IMR-90 (cell line): ENCODE measurements at regions not wholly inside any gene's neighbourhood (a gene's known extent, or its start where the extent isn't known, plus 50 kb on each side); places are given as distances from the start of the nearest gene placed in this dataset.

Experiments
- ATAC-seq: fragments of 200-7000 bp; cut with Tn5 transposase; 2 replicates; pipeline ENCODE4 v1.9.1; 2020; ENCODE audit warnings: low read depth, mild to moderate bottlenecking, moderate library complexity
- BruUV-seq: library from RNA; stranded (reverse); fragments of 400-500 nt; replicated peaks from 2 replicates; lab custom pipeline; 2021; lab: Mats Ljungman, UMichigan
- CTCF ChIA-PET: fragments of 300-600 bp; formaldehyde crosslinking; extraction: SDS; loops from one replicate; lab custom pipeline; 2021; ENCODE audit warnings: antibody characterized with exemption; lab: Yijun Ruan, JAX
- POLR2A ChIA-PET: fragments of 300-600 bp; sonication (Branson Sonifier 250); formaldehyde crosslinking; loops from one replicate; lab custom pipeline; 2022; ENCODE audit warnings: antibody characterized with exemption; ENCODE audit not compliant: unreplicated experiment; lab: Charles Lee
- DNase-seq: peaks from one replicate; pipeline ENCODE4 v3.0.0; 2013
- H2AFZ ChIP-seq: replicated peaks from 2 replicates; pipeline ENCODE3; 2013; ENCODE audit warnings: low read length, mild to moderate bottlenecking; ENCODE audit not compliant: poor library complexity
- H2AK5ac ChIP-seq: 2 replicates; pipeline ENCODE4 v1.6.1; 2013; ENCODE audit warnings: low read depth, low read length, inconsistent platforms
- H2AK9ac ChIP-seq: replicated peaks from 2 replicates; pipeline ENCODE3; 2013; ENCODE audit warnings: mild to moderate bottlenecking, low read depth, low read length, moderate library complexity; ENCODE audit not compliant: poor library complexity
- H2BK120ac ChIP-seq: 2 replicates; pipeline ENCODE4 v1.6.1; 2013; ENCODE audit warnings: low read depth, low read length, inconsistent platforms
- H2BK15ac ChIP-seq: 3 replicates; pipeline ENCODE4 v1.6.1; 2013; ENCODE audit warnings: low read depth, low read length, inconsistent platforms
- H2BK20ac ChIP-seq: 2 replicates; pipeline ENCODE4 v1.6.1; 2013; ENCODE audit warnings: low read depth, mild to moderate bottlenecking, inconsistent platforms, low read length, moderate library complexity
- H2BK5ac ChIP-seq: 2 replicates; pipeline ENCODE4 v1.6.1; 2013; ENCODE audit warnings: mild to moderate bottlenecking, low read depth, low read length, inconsistent platforms; ENCODE audit not compliant: poor library complexity, severe bottlenecking
- H3K14ac ChIP-seq: replicated peaks from 2 replicates; pipeline ENCODE4 v1.6.1; 2013; ENCODE audit warnings: low read depth, low read length, inconsistent platforms
- H3K18ac ChIP-seq: 2 replicates; pipeline ENCODE4 v1.6.1; 2013; ENCODE audit warnings: low read depth, low read length, control low read depth
- H3K23ac ChIP-seq: 2 replicates; pipeline ENCODE4 v1.6.1; 2013; ENCODE audit warnings: low read depth, low read length, inconsistent platforms
- H3K27ac ChIP-seq: 2 replicates; pipeline ENCODE4 v1.5.1; 2013; ENCODE audit warnings: mild to moderate bottlenecking, control low read depth, low read length; ENCODE audit not compliant: insufficient read depth
- H3K27me3 ChIP-seq: 2 replicates; pipeline ENCODE4 v1.6.1; 2013; ENCODE audit warnings: low read length; ENCODE audit not compliant: control insufficient read depth, insufficient read depth
- H3K36me3 ChIP-seq: 2 replicates; pipeline ENCODE4 v1.6.1; 2013; ENCODE audit warnings: low read length, mixed read lengths; ENCODE audit not compliant: control insufficient read depth, insufficient read depth
- H3K4ac ChIP-seq: 2 replicates; pipeline ENCODE4 v1.6.1; 2013; ENCODE audit warnings: low read depth, low read length, inconsistent platforms
- H3K4me1 ChIP-seq: 2 replicates; pipeline ENCODE4 v1.6.1; 2013; ENCODE audit warnings: low read length, mixed read lengths; ENCODE audit not compliant: control insufficient read depth, insufficient read depth
- H3K4me2 ChIP-seq: 2 replicates; pipeline ENCODE4 v1.6.1; 2013; ENCODE audit warnings: low read depth, mild to moderate bottlenecking, control low read depth, low read length, moderate library complexity
- H3K4me3 ChIP-seq: 2 replicates; pipeline ENCODE4 v1.5.1; 2013; ENCODE audit warnings: low read depth, mild to moderate bottlenecking, control low read depth, low read length, moderate library complexity; ENCODE audit not compliant: insufficient read depth
- H3K56ac ChIP-seq: 2 replicates; pipeline ENCODE4 v1.6.1; 2013; ENCODE audit warnings: low read length, inconsistent platforms; ENCODE audit not compliant: insufficient read depth; ENCODE audit errors: extremely low read depth
- H3K79me1 ChIP-seq, 2 experiments: 2 replicates each; pipeline ENCODE4 v1.6.1; 2013; ENCODE audit warnings: low read length in 2 of 2, inconsistent platforms in 1 of 2, low read depth in 1 of 2
- H3K9ac ChIP-seq: 2 replicates; pipeline ENCODE4 v1.6.1; 2013; ENCODE audit warnings: low read depth, low read length, control low read depth
- H3K9me1 ChIP-seq: 2 replicates; pipeline ENCODE4 v1.6.1; 2013; ENCODE audit warnings: low read length, inconsistent platforms; ENCODE audit not compliant: insufficient read depth
- H3K9me3 ChIP-seq: 2 replicates; pipeline ENCODE4 v1.6.1; 2013; ENCODE audit warnings: low read length; ENCODE audit not compliant: control insufficient read depth, insufficient read depth
- H4K20me1 ChIP-seq: 2 replicates; pipeline ENCODE4 v1.6.1; 2013; ENCODE audit warnings: low read length, inconsistent platforms; ENCODE audit not compliant: insufficient read depth
- H4K5ac ChIP-seq: 2 replicates; pipeline ENCODE4 v1.6.1; 2013; ENCODE audit warnings: mild to moderate bottlenecking, low read depth, low read length, control low read depth
- H4K8ac ChIP-seq, 2 experiments: 2 replicates each; pipeline ENCODE4 v1.6.1; 2013; ENCODE audit warnings: low read depth in 2 of 2, low read length in 2 of 2, control low read depth in 1 of 2, inconsistent platforms in 1 of 2
- H4K91ac ChIP-seq: 2 replicates; pipeline ENCODE4 v1.6.1; 2013; ENCODE audit warnings: low read depth, low read length, inconsistent platforms; ENCODE audit not compliant: insufficient read depth
- MAZ ChIP-seq: IDR thresholded peaks from 2 replicates; pipeline ENCODE4 v1.6.1; 2012; ENCODE audit warnings: low read depth, mild to moderate bottlenecking, low read length, improper control_type of control experiment, moderate library complexity, borderline replicate concordance
- MXI1 ChIP-seq: IDR thresholded peaks from 2 replicates; pipeline ENCODE4 v1.6.1; 2012; ENCODE audit warnings: low read depth, mild to moderate bottlenecking, low read length, moderate library complexity, borderline replicate concordance
- POLR2A ChIP-seq: IDR thresholded peaks from 2 replicates; pipeline ENCODE4 v1.6.1; 2012; ENCODE audit warnings: mild to moderate bottlenecking, low read depth, low read length
- RCOR1 ChIP-seq: IDR thresholded peaks from 2 replicates; pipeline ENCODE4 v1.6.1; 2012; ENCODE audit warnings: mild to moderate bottlenecking, low read length, improper control_type of control experiment; ENCODE audit not compliant: insufficient replicate concordance
- SMC3 ChIP-seq: fragments of 150-350 bp; IDR thresholded peaks from 2 replicates; pipeline ENCODE4 v1.6.1; 2016; ENCODE audit warnings: low read depth, mild to moderate bottlenecking, antibody characterized with exemption, low read length, moderate library complexity
- whole genome bisulfite sequencing, 2 experiments: methylation state at CpG; one replicate each; pipeline versions ENCODE4 v1.1.5 to v1.1.7; 2013; ENCODE audit warnings: missing lambda C conversion rate in 2 of 2; ENCODE audit not compliant: insufficient read length in 1 of 2; ENCODE audit errors: extremely low coverage in 2 of 2; 5-methylcytosine and 5-hydroxymethylcytosine counted together
- dilution Hi-C: fragments of 300-500 bp; cut with HindIII; formaldehyde crosslinking; loops from one replicate; pipeline ENCODE4 v1.14.3; 2018; ENCODE audit warnings: low sequenced_read_pairs; ENCODE audit not compliant: unreplicated experiment
- in situ Hi-C: fragments of 300-500 bp; cut with MboI; formaldehyde crosslinking; loops from 3 replicates; pipeline ENCODE4 v1.14.3; 2019; ENCODE audit warnings: low sequenced_read_pairs, inconsistent platforms, mixed read lengths
- intact Hi-C: fragments of 100-400 bp; cut with micrococcal nuclease; formaldehyde crosslinking; loops from 2 replicates; pipeline ENCODE4 v1.10.0; 2022

DNA sequence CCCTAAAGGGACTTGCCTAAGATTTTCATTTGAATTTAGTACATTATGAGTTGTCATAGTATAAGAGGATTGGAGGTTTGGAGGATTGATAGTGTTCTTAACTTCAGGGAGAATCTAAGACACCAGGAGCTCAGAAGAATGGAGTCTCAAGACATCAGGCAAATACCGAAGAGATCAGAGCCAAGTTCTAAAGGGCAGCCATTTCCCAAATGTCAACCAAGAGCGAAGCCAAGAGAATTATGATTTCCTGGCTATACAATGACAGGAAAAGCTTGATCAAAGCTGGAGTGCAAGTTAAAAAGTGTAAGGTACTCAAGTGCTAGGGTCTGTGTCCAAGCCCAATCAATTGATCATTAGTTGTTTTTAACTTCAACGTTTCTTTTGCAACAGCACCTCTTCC, 283.0 kb upstream of the FN1 start:
- Histone ChIP-seq H3K36me3 (no peaks in the 10 kb centered on the region), H3K9me3 (no peaks in the 10 kb centered on the region), H2AK5ac (no peak overlapping the region), H3K4me2 (no peak overlapping the region), H2AFZ (no peak overlapping the region), H4K5ac (peak overlapping the region; percentile 29; the same call in 1 of the 2 replicates), H3K23ac (no peak overlapping the region), H2AK9ac (no peak overlapping the region), H4K20me1 (no peaks in the 10 kb centered on the region), H4K8ac (no peak overlapping the region), H3K4me1 (peaks cover 15% of the 10 kb centered on the region), H3K4ac (no peak overlapping the region), H3K79me1 (no peaks in the 10 kb centered on the region), H2BK5ac (no peak overlapping the region), H3K27ac (no peak overlapping the region), H2BK15ac (no peak overlapping the region), H3K14ac (no peak overlapping the region), H3K9me1 (no peaks in the 10 kb centered on the region), H2BK120ac (no peak overlapping the region), H3K9ac (no peak overlapping the region), H3K4me3 (no peak overlapping the region), H2BK20ac (no peak overlapping the region), H3K56ac (no peak overlapping the region), H4K91ac (no peak overlapping the region), H3K27me3 (no peaks in the 10 kb centered on the region), H3K18ac (peak overlapping the region; percentile 35; the same call in 1 of the 2 replicates)
- BruUV-seq = no TSS peak
- 0% methylated on average over 1 of the region's 3 CpGs; no CpG with 5 or more reads in 1 of the 2 experiments for WGBS, 2 experiments
- ChIA-PET POLR2A (no interaction called here), CTCF (no interaction called here)
- intact Hi-C loops = no loop called here
- no peak for ATAC-seq
- in situ Hi-C loops = no loop called here
- dilution Hi-C loops = no loop called here
- DNase-seq = no peak
- TF ChIP-seq RCOR1 (no peak), MXI1 (no peak), POLR2A (no peak), SMC3 (no peak), MAZ (no peak)
